Common myeloid progenitor, CD34-positive (primary cell): ENCODE measurements at regions not wholly inside any gene's neighbourhood (a gene's known extent, or its start where the extent isn't known, plus 50 kb on each side); places are given as distances from the start of the nearest gene placed in this dataset.

Experiments used
- CTCF ChIA-PET: fragments of 350-600 bp; sonication (Branson Sonifier 250); formaldehyde crosslinking; loops from one replicate; lab custom pipeline; 2021; ENCODE audit warnings: antibody characterized with exemption; lab: Charles Lee
- POLR2A ChIA-PET: fragments of 350-600 bp; sonication (Branson Sonifier 250); formaldehyde crosslinking; loops from one replicate; lab custom pipeline; 2021; ENCODE audit warnings: antibody characterized with exemption; lab: Charles Lee
- DNase-seq, 3 donors: peaks; one replicate each; pipeline versions ENCODE4 v3.0.0 to v3.0.0-alpha.2; 2013
- H3K27ac ChIP-seq, 2 experiments: 1 replicate in 1 of 2; 2 replicates in 1 of 2; pipeline ENCODE4 v1.7.0; 2013; ENCODE audit warnings: inconsistent platforms in 2 of 2, low read length in 2 of 2, mild to moderate bottlenecking in 2 of 2, low read depth in 1 of 2, moderate library complexity in 1 of 2; ENCODE audit not compliant: severe bottlenecking in 2 of 2, insufficient read depth in 1 of 2, poor library complexity in 1 of 2
- H3K27me3 ChIP-seq, 5 experiments: replicated peaks in 2 of 5; 1 replicate in 3 of 5; 2 replicates in 2 of 5; pipeline versions ENCODE4 v1.6.1 to v1.7.0; 2013; ENCODE audit warnings: low read length in 4 of 5, mild to moderate bottlenecking in 2 of 5, moderate library complexity in 2 of 5, inconsistent platforms in 1 of 5; ENCODE audit not compliant: insufficient read depth in 5 of 5, control insufficient read depth in 4 of 5
- H3K36me3 ChIP-seq, 4 experiments: 1 replicate in 2 of 4; 2 replicates in 2 of 4; pipeline versions ENCODE4 v1.6.1 to v1.7.0; 2013; ENCODE audit warnings: low read length in 3 of 4, control low read depth in 1 of 4, mild to moderate bottlenecking in 1 of 4; ENCODE audit not compliant: control insufficient read depth in 4 of 4, insufficient read depth in 4 of 4
- H3K4me1 ChIP-seq, 4 experiments: 1 replicate in 3 of 4; 2 replicates in 1 of 4; pipeline versions ENCODE4 v1.6.1 to v1.7.1; 2013; ENCODE audit warnings: low read length in 3 of 4, mild to moderate bottlenecking in 3 of 4, control low read depth in 1 of 4, inconsistent platforms in 1 of 4, moderate library complexity in 1 of 4; ENCODE audit not compliant: control insufficient read depth in 4 of 4, insufficient read depth in 4 of 4; ENCODE audit errors: control extremely low read depth in 1 of 4
- H3K4me3 ChIP-seq, 7 experiments: 1 replicate in 4 of 7; 2 replicates in 3 of 7; pipeline versions ENCODE4 v1.5.1 to v1.7.0; 2013; ENCODE audit warnings: mild to moderate bottlenecking in 7 of 7, low read length in 6 of 7, moderate library complexity in 6 of 7, inconsistent platforms in 2 of 7, low read depth in 2 of 7, control low read depth in 1 of 7; ENCODE audit not compliant: insufficient read depth in 4 of 7, control insufficient read depth in 1 of 7; ENCODE audit errors: extremely low read depth in 1 of 7
- H3K9me3 ChIP-seq, 5 experiments: 1 replicate in 4 of 5; 2 replicates in 1 of 5; pipeline versions ENCODE4 v1.6.1 to v1.7.1; 2013; ENCODE audit warnings: low read length in 4 of 5, mild to moderate bottlenecking in 2 of 5, inconsistent platforms in 1 of 5, low read depth in 1 of 5, moderate library complexity in 1 of 5; ENCODE audit not compliant: control insufficient read depth in 4 of 5, insufficient read depth in 2 of 5; ENCODE audit errors: control extremely low read depth in 1 of 5
- WGBS: methylation state at CpG from one replicate; pipeline ENCODE4 v1.1.5; 2013; ENCODE audit not compliant: insufficient coverage; 5-methylcytosine and 5-hydroxymethylcytosine counted together

DNA sequence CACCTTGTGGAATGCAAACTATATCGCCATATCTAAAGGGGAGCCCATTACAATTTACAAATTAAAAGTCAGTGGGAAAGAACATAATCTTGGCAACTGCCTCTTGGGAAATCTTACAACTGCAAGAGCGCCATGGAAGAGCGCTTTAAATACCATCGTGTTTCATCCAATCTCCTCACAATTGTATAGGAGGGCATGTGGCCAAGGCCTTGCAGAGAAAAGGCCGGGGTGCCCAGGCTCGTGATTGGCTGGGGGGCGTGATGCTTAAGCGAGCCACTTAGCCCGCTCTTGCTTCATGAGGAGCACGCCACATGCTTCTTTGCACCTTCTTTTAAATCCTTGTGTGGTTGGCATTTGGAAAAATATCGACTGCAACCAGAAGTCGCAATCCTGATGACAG, 69.8 kb upstream of the NFIB start:
- Histone ChIP-seq H3K4me1 (peaks cover 0 to 12% (median 10%) of the 10 kb centered on the region in 4 experiments), H3K27ac (no peak overlapping the region), H3K4me3 (no peak overlapping the region), H3K9me3 (no peaks in the 10 kb centered on the region), H3K27me3 (no peaks in the 10 kb centered on the region), H3K36me3 (no peaks in the 10 kb centered on the region)
- ChIA-PET CTCF (no interaction called here), POLR2A (no interaction called here)
- DNase-seq = no peak
- WGBS = 97% methylated on average over 11 of the region's 12 CpGs

DNA sequence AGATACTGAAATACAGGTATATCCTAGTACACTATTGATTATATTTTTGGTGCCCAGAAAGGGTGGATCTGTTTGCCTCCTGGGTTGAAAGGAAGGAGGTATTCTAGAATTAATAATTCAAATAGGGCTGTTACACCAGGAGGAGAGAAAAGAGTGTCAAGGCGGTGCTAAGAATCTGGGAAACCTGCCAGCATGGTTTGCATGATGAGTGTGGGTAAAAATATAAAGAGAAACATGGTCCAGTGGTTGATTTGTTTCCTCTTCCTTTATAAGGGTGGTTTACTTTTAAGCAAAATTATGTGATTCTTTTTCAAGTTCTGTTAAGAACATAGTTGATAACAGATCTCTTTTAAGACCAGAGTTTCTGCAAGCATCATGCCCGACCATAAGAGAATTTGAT, 69.4 kb upstream of the NFIB start:
- no peaks in the 10 kb centered on the region for H3K27me3 ChIP-seq
- H3K27ac ChIP-seq = no peak overlapping the region
- no peaks in the 10 kb centered on the region for H3K9me3 ChIP-seq
- H3K36me3 ChIP-seq = no peaks in the 10 kb centered on the region
- H3K4me3 ChIP-seq = no peak overlapping the region
- ChIA-PET CTCF (interaction anchor here (1.3 kb wide), 1 partner anchor 30 kb away, joined by 7 read pairs; no protein-coding TSS in a partner anchor), POLR2A (no interaction called here)
- peaks cover 0 to 12% (median 10%) of the 10 kb centered on the region in 4 experiments for H3K4me1 ChIP-seq
- DNase-seq = peak; percentile 38 to 78 (median 77)
- WGBS = 0% methylated on average over 1 of the region's 2 CpGs

DNA sequence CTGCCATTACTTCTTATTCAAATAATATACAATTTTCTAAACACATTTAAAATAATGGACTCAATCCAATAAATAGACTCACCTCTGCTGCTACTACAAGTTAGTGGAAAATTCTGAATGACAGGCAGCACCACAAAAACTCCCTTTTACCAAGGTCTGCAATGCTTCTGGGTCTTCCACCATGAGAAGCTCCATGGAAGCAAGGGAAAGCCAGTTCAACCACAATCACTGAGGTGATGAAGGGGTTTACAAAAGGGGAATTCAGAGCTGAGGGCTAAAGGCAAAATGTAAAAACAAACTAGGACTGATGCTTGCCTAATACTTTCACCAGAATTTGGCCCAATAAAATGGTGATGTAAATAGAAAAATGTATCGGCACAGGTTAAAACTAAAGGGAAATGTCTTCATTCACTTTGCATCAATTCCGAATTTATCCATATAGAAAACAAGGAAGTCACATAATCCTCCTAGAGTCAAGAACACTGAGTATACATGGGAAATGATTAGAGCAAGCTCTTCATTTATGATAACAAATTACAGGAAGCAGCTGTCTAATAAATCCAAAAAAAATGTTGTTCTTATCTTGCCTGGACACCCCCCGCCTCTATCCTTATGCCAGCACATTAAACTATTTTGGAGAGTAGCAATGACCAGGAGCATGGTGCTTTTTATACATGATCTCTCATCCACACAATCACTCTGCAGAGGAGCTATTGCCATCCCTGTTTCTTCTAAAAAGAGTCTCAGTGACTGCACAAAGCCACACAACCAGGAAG, 66.3 kb upstream of the NFIB start:
- Histone ChIP-seq H3K27me3 (peaks cover 0 to 2% (median 0%) of the 10 kb centered on the region in 5 experiments), H3K36me3 (no peaks in the 10 kb centered on the region), H3K9me3 (no peaks in the 10 kb centered on the region), H3K4me1 (peaks cover 0 to 12% (median 10%) of the 10 kb centered on the region in 4 experiments), H3K4me3 (no peak overlapping the region), H3K27ac (no peak overlapping the region)
- ChIA-PET CTCF (interaction anchor here (0.7 to 1.2 kb wide), 2 partner anchors 11 to 48 kb away, joined by 3 read pairs; no protein-coding TSS in a partner anchor), POLR2A (no interaction called here)
- peak in 2 of 3 donors; percentile 24 to 49 for DNase-seq
- WGBS = 43% methylated on average over 1 of the region's 3 CpGs

DNA sequence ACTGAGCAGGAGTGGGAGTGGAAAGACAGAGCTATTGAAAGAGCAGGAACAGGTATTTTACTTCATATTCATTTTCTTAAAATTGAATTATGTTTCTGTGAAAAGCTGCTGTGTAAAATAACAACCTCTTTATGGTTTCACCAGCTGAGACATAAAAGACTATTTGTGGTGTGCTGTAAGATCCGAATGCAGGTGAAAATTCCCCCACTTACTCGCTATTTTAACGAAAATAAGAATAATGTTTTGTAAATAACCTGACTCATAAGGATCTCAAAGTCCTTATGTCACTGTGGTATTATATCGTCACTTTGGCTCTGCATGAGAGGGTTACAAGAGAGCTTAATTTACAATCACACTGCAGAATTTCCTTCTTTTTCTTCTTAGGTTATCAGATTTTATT, 65.3 kb upstream of the NFIB start:
- H3K4me1 ChIP-seq = peaks cover 0 to 12% (median 10%) of the 10 kb centered on the region in 4 experiments
- peaks cover 0 to 2% (median 0%) of the 10 kb centered on the region in 5 experiments for H3K27me3 ChIP-seq
- no peaks in the 10 kb centered on the region for H3K9me3 ChIP-seq
- H3K36me3 ChIP-seq = no peaks in the 10 kb centered on the region
- H3K4me3 ChIP-seq = no peak overlapping the region
- no peak overlapping the region for H3K27ac ChIP-seq
- POLR2A ChIA-PET = no interaction called here
- DNase-seq = no peak
- CTCF ChIA-PET = interaction anchor here (0.7 to 0.9 kb wide), 2 partner anchors 10 to 27 kb away, joined by 3 read pairs; no protein-coding TSS in a partner anchor
- WGBS = no CpG with 5 or more reads among the region's 4 CpGs

DNA sequence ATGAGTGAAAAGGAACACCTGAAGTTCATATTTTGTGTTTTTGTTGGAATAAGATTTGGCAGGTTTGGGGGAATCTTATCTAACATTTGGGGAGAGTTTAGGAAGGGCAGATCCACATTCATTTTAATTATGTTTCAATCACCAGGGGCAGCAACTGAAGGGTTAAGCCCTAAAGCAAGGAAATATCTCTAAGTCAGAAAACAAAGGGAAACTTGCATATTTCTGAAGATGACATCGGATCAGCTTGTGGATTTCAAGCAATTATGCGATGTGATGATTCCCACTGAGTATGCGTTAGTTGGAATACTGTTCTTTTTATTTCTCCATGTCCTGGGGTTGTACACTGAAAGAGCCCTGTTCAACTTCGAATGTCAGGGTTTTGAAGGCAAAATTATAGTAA, 59.8 kb upstream of the NFIB start:
- peaks cover 0 to 9% (median 4%) of the 10 kb centered on the region in 5 experiments for H3K27me3 ChIP-seq
- CTCF ChIA-PET = no interaction called here
- no peaks in the 10 kb centered on the region for H3K36me3 ChIP-seq
- 100% methylated on average over 3 of the region's 4 CpGs for WGBS
- POLR2A ChIA-PET = no interaction called here
- DNase-seq = no peak
- H3K4me1 ChIP-seq = no peaks in the 10 kb centered on the region
- no peaks in the 10 kb centered on the region for H3K9me3 ChIP-seq
- no peak overlapping the region for H3K4me3 ChIP-seq
- H3K27ac ChIP-seq = no peak overlapping the region

DNA sequence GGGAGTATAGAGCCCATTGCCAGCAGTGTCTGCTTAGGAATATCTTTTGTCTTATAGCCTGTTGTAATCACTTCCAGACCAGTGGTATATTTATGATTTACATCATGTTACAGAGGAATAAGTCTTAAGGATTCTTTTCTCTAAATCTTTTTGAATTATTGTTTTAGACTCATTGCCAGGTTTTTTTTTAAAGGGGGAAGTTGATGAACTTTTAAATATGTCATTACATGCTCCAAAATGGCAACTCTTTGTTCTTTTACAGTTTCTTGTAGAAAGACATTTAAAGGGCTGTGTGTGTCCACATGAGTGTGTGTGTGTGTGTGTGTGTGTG, 59.4 kb upstream of the NFIB start:
- no peak overlapping the region for H3K27ac ChIP-seq
- no peak overlapping the region for H3K4me3 ChIP-seq
- H3K9me3 ChIP-seq = no peaks in the 10 kb centered on the region
- no peaks in the 10 kb centered on the region for H3K4me1 ChIP-seq
- H3K36me3 ChIP-seq = no peaks in the 10 kb centered on the region
- ChIA-PET CTCF (no interaction called here), POLR2A (no interaction called here)
- H3K27me3 ChIP-seq = peaks cover 0 to 10% (median 4%) of the 10 kb centered on the region in 5 experiments
- no peak for DNase-seq
